NCI-H1694 (cell line): ENCODE measurements at regions not wholly inside any gene's neighbourhood (a gene's known extent, or its start where the extent isn't known, plus 50 kb on each side); places are given as distances from the start of the nearest gene placed in this dataset.
"Not testable (repeated sequence)": the region's sequence is repeated elsewhere in the genome, so short reads cannot be mapped to it uniquely, and the experiment has no call there.

Experiments used
- DNase-seq: peaks from one replicate; lab custom pipeline; 2025; lab: John Stamatoyannopoulos, UW

DNA sequence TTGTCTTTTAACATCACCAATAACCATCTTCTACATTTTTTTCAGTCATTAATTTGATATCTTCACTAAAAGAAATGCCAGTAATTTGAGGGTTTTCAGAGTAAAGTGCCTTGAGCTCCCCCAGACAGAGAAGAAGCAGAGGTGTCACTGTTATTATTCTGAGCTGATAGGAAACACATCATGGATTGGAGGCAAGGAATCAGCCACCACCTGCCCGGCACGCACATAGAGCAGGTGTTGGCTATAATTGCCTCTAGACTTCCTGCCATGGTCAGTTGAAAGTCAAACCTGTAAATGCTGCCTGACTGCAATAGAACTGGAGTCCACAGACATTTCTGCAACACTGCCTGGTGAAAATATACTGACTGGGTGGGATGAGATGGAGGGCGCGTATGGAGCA is 776.6 kb downstream of the UQCRFS1 start:
- no peak for DNase-seq

GRCh38 chr19:28435551-28436271 is 777.2 kb downstream of the UQCRFS1 start:
- no peak for DNase-seq

DNA sequence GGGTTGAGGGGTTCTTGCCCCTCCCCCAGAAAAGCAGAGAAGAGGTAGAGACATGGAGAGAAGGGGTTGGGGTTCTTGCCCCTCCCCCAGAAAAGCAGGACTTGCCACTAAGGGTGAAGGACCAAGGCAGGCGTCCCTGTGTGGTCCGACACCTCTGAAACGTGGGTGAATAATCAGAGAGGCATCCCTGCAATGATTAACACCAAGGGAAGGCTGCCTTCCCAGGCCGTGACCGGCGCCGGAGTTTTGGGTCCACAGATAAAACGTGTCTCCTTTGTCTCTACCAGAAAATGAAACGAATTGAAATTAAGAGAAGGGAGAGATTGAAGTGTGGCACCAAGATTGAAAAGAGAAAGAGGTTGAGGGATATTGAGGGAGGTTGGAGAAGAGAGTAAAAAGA is 778.2 kb downstream of the UQCRFS1 start:
- not testable (repeated sequence) for DNase-seq

- DNase-seq, result not testable (repeated sequence)
These were observed 778.6 kb downstream of the UQCRFS1 start for GRCh38 chr19:28434365-28434764.

- DNase-seq, result not testable (repeated sequence)
These were observed 779.8 kb downstream of the UQCRFS1 start for GRCh38 chr19:28433166-28433565.

- DNase-seq, result no peak
These were observed 782.7 kb downstream of the UQCRFS1 start for GRCh38 chr19:28430214-28430613.

DNA sequence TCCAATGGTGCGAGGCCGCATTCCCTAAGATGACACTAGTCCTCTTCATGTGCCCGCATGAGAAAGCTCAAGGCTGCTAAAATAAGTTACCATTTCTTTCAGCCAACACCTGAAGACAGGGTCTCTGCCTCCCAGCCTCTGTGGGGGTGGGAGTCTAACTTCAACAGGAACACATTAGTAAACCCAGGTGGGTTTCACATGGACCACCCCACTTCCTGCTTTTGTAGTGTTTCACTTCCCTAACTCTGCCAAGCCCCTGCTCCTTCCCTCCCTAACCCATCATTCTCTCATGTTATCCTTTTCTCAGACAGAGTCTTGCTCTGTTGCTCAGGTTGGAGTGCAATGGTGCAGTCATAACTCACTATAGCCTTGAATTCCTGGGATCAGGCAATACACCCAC is 783.6 kb downstream of the UQCRFS1 start:
- no peak for DNase-seq

GRCh38 chr19:28428663-28429348 is 784.1 kb downstream of the UQCRFS1 start:
- no peak for DNase-seq

- DNase-seq, result no peak
These were observed 785.4 kb downstream of the UQCRFS1 start for GRCh38 chr19:28427376-28428083.

DNA sequence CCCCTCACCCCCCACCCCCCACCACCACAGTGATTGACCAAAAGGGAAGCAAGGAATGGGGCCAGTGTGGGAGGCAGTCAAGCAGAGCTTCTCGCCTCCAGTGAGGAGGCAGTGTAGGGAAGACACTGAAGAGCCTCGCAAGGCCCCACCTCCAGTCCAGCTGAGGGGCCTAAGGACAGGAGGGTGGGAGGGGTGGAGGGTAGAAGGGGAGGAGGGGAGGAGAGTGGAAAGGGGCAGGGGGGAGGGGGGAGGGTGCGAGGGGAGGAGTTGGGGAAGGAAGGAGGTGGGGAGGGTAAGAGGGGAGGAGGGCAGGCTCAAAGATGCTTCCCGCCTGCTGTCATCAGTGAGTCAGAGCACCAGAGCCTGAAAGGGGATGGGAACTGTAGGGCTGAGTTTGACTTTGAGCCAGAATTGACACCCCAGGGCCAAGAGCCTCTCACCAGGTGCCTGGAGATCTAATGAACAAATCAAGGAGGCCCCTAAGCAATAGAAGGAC is 786.2 kb downstream of the UQCRFS1 start:
- no peak for DNase-seq

- no peak for DNase-seq
These were observed 786.7 kb downstream of the UQCRFS1 start for GRCh38 chr19:28426110-28426729.

DNA sequence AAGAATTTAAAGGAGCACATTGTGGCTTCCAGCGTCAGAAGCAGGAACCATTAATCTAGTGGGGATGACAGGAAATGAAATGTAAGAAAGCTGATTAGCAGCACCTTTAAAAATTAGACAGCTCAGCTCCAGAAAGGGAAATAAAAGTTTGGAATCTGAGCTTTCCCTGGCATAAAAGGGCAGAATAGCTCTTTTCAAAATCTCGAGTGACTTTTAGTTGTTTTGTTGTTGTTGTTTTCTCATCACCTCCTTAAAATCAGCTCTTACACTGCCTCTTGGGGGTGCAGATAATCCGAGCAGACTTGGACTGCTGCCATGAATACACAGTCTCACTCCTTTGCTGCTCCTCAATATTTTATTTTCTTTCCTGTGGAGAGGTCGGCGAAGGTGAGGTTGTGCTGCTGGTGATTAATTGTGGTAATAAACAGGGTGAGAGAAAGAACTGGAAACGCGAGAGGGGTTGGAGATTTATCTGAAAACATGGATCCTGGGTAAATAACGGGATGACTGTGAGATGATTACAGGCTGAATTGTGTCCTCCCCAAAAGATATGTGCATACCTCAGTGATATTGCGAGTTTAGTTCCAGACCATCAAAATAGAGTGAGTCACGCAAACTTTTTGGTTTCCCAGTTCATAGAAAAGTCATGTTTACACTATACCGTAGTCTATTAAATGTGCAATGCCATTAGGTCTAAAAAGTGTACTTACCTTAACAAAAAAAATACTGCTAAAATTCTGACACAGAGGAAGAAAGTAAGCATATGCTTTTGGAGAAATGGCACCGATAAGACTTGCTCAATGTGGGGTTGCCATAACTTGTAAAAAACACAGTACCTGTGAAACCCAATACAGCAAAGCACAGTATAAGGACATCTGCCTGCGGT is 787.7 kb downstream of the UQCRFS1 start:
- DNase-seq, result no peak

GRCh38 chr19:28424662-28425045 is 788.3 kb downstream of the UQCRFS1 start:
- no peak for DNase-seq

DNA sequence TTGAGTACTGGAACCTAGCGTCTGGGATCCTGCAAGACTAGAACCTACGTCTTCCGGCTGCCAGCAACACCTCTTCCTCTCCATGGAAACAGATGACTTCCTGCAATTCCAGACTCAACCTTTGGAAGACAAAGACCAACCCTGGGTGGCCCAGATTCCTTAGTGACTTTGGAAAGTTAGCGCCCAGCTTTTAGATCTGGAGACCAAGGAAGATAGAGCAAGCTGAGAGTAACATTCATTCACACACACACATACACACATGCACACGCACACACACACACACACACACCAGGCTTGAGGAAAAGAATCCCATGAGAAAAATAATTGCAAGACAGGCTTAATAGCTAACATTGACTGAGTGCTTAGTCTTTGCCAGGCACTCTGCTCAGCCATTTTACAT is 788.9 kb downstream of the UQCRFS1 start:
- no peak for DNase-seq

DNA sequence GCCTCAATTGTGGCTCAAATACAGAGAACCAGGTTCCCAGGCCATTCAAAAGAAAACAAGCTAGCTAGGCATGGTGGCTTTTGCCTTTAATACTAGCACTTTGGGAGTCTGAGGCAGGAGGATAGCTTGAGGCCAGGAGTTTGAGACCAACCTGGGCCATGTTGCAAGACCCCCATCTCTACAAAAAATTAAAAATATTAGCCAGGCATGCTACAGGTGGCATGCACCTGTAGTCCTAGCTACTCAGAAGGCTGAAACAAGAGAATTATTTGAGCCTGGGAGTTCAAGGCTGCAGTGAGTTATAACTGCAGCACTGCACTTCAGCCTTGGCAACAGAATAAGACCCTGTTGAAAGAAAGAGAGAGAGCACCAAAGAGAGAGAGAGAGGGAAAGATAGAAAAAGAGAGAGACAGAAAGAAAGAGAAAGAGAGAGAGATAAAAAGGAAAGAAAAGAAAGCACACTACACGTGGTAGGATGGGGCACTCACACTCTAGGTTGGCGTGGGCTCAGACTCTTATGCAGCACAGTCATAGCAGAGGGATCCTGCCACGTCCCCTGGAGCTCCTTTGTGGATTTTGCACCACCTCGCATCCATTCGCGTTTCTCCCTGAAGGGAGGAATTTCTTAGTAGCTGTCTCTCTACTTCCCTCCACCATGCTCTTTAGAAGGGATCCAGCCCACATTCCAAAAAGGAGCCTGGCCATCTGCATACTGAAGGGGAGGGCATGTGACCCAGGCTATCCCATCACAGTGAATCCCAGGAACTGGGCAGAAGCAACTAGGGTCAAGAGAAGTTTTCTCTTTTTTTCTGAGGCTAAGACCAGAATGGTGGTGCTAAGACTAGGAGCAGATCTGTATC is 789.9 kb downstream of the UQCRFS1 start:
- no peak for DNase-seq

DNA sequence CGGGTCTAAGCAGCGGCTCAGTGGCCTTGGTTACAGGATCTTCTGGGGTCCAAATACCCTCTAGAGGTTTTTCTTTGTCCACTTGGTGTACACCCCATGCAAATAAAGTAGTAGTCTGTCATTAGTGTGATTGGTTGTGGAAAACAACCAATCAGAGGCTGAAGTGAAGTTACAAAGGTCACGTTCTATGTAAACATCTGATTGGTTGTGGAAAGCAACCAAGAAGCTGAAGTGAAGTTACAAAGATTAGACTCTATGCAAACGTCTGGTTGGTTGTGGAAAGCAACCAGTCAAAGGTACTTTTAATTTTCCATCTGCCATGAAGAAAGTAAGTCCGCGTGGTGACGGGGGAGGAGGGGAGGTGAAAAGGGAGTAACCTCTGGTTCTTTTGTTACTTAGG is 790.9 kb downstream of the UQCRFS1 start:
- DNase-seq, result no peak

DNA sequence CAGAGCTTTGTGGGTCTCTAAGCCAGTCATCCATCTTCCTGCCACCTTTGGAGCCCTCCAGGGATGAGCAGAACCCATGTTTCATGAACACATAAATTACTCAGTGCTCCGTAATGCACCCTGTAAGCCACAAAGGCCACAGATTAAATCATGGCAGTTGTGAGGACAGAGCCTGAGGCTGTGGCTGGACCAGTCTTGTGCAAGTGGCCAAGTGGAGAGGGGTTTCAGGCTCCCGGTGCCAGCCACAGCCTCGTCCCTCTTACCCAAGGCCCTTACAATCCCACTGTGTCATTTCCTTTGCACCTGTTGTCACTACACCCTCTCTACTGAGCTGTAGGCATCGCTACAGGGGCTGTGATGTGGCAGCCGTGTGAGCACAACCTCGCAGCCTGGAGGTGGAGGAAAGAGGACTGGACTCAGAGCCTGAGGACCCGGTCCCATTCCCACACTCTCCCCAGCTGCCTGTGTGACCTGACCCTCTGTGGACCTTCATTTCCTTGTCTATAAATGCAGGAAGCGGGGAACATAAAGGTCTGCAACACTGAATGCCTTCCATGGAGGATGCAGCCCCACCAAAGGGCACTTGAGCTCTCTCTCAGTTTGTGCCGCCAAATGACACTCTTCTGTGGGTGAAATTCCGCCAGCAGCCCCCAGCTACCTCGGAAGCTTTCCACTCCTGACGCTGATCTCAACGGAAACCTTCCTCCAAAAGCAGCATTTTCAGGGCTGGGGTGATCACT is 792.0 kb downstream of the UQCRFS1 start:
- DNase-seq, result no peak

DNA sequence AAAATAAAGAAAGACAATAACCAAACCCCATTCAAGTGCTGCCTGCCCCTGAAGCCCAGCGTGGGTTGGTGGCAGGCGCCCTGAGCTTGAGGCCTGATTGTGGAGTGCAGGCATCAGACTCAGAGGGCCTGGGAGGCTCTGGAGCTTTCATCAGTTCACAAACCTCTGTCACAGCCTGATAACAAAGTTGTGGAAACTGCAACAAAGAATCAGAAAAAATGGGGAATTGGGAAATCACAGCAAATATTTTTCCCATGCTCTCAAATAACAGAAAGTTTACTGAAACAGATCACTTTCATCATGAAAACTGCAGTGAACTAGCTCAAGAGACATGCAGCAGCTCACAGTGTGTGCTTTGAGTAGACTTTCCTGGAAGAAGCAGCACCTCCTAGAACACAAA is 793.6 kb downstream of the UQCRFS1 start:
- DNase-seq, result no peak

- no peak for DNase-seq
These were observed 795.6 kb downstream of the UQCRFS1 start for GRCh38 chr19:28417361-28417760.

GRCh38 chr19:28416245-28416644 is 796.7 kb downstream of the UQCRFS1 start:
- DNase-seq, result no peak
